ENCODE measurements at regions not wholly inside any gene's neighbourhood (a gene's known extent, or its start where the extent isn't known, plus 50 kb on each side); places are given as distances from the start of the nearest gene placed in this dataset.

- no peak for TF ChIP-seq CTCF (IDR thresholded peaks at IDR 0.05)
- TF ChIP-seq EP300 (IDR thresholded peaks at IDR 0.05; ENCODE audit: borderline replicate concordance in 1 of 2, low read depth in 1 of 2, low read length in 1 of 2), result no peak
- TF ChIP-seq JUND (IDR thresholded peaks at IDR 0.05), result no peak
- TF ChIP-seq, protein P1, sequence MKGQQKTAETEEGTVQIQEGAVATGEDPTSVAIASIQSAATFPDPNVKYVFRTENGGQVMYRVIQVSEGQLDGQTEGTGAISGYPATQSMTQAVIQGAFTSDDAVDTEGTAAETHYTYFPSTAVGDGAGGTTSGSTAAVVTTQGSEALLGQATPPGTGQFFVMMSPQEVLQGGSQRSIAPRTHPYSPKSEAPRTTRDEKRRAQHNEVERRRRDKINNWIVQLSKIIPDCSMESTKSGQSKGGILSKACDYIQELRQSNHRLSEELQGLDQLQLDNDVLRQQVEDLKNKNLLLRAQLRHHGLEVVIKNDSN (IDR thresholded peaks at IDR 0.05; ENCODE audit: borderline replicate concordance, low read depth), result no peak
- no peak for TF ChIP-seq YY1 (IDR thresholded peaks at IDR 0.05; ENCODE audit: low read depth)
- TF ChIP-seq RCOR1 (IDR thresholded peaks at IDR 0.05; ENCODE audit: low read length), result no peak
Measured at GRCh38 chr6:132972254-132972653, 157.9 kb downstream of the RPS12 start.

Measured in SK-N-SH (cell line).